ENCODE measurements at regions not wholly inside any gene's neighbourhood (a gene's known extent, or its start where the extent isn't known, plus 50 kb on each side); places are given as distances from the start of the nearest gene placed in this dataset.

DNA sequence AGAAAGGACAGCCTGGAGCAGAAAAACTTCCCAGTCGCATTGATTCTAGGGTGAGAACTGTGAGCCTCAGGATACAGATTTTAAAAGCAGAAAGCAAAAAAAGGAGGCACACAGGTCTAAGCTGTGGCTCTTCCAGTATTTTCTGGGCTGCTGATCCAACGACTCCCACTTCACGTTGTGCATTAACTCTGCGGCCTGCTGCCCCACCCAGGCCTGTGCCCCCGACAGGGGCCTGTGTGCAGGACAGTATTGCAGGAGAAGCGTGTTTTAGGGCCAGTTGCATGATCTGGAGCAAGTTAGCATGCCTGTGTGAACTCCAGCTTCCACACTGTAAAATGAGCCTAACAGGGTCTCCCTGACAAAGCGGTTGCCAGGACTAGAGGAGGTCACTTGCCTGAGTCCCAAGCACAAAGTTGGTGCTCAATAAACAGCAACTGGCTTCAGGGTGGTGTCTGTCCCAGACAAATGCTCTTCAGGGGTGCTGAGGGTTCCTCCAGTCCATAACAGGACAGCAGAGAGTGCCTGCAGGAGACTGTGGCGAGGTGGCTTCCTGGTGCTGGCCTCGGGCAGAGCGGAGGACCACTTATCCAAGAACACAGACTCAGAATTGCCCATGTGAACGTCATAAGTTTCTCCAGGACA is 66.8 kb upstream of the RAB4A start:
- DNase-seq (ENCODE audit: low read depth, low spot score) = no peak
- in situ Hi-C loops (cut with HindIII; ENCODE audit: low pct_unique_long_range_greater_than_20kb, low sequenced_read_pairs) = no loop called here

DNA sequence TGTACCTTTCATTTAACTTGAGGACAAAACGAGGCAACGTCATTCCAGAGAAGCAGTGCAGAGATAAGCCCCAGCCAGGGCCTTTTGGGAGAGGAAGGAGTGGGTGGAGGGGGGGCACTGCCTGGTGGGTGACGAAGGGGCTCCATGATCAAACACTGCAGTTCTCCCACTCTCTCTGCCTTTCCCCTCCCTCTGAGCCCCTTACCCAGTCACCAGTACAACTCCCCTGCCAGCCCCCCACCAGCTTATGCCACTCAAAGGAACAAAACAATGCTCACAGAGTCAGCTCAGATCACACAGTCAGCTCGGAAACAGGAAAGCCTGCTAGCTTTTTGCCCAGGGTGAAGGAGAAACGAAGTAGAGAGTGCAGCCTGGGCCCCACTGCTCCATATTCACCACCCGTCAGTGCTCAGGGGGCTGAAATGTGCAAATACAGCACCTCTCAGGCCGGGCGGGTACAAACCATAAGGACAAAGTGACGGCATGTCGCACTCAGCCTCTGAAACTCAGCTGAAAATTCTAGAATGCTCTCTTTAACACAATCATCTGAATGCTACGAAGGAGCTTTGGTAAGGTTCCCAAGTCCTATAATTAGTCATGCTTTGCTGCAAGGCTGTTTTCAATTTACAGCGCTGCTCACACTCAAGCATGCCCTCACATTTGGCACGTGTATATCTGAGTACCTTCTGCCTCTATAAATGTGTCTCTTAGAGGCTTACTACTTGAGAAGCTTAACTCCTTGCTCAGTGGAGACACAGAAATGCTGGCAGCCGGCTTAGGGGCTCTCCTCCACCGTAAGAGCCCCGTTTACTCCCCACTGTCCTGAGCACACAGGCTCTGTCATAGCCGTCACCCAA is 65.8 kb upstream of the RAB4A start:
- DNase-seq (ENCODE audit: low read depth, low spot score) = no peak
- in situ Hi-C loops (cut with HindIII; ENCODE audit: low pct_unique_long_range_greater_than_20kb, low sequenced_read_pairs) = no loop called here

DNA sequence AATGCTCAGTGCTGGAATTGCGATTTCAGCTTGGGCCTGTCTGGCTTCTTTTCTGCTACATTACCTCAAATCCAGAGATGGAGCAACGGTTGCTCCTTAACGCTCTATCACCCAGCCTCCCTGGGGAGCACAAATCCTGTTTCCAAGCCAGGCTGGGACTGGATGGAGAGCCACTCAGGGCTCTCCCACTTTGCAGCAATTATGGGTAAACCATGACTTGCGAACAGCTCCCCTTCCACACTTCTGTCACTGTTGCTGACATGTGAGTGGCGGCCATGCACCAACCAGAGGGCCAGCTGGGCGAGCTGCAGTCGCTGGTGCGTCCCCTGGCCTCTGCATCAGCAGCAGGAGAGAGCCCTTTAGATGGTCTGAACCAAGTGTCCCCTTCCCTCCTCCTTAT is 65.1 kb upstream of the RAB4A start:
- no peak for DNase-seq (ENCODE audit: low read depth, low spot score)
- in situ Hi-C loops (cut with HindIII; ENCODE audit: low pct_unique_long_range_greater_than_20kb, low sequenced_read_pairs) = no loop called here

DNA sequence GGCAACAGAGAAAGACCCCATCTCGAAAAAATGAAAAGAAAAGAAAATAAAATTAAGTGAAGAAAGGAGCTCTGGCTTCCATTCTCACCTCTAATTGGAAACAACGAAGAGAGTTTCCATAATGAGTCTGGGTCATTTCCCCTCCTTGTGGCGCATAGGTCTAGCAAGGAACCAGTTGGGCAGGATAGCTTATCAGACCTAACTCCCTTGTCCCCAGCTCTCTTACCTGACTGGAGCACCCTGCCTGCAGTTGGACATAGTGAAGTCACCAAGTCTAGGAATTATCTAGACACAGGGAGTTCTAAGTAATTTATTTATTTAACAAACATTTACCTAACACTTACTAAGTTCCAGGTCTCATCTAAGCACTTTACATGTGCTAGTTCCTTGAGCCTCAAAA is 63.0 kb upstream of the RAB4A start:
- no peak for DNase-seq (ENCODE audit: low read depth, low spot score)
- in situ Hi-C loops (cut with HindIII; ENCODE audit: low pct_unique_long_range_greater_than_20kb, low sequenced_read_pairs) = no loop called here

DNA sequence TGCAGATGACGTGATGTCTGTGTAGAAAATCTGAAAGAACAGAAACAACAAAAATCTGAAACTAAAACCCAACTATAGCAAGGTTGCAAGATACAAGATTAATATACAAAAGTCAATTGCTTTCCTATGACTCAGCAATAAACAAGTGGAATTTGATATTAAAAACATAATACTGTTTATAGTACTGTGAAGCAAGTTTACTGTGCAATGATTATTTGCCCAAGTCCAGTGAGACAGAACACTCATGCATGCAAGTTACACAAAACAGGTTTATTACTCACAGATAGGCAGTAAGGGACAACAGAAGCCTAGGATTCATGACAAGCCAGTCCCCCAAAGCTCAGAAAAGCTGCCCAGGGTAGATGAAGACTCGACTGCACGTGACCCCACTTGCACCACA is 62.4 kb upstream of the RAB4A start:
- in situ Hi-C loops (cut with HindIII; ENCODE audit: low pct_unique_long_range_greater_than_20kb, low sequenced_read_pairs) = no loop called here
- DNase-seq (ENCODE audit: low read depth, low spot score) = no peak

DNA sequence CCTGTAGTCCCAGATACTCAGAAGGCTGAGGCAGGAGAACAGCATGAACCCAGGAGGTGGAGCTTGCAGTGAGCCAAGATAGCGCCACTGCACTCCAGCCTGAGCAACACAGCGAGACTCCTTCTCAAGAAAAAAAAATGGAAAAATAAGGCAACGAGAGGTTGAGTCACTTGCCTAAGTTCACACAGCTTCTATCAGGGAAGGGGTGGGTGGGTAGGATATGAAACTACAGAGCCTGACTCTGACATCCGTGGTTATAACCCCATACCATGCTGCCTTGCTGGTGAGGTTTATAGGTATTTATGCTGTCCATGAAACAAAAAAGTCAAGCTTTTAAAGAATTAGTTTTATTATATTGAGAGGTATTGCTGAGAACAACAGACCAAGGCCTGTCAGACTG is 61.5 kb upstream of the RAB4A start:
- in situ Hi-C loops (cut with HindIII; ENCODE audit: low pct_unique_long_range_greater_than_20kb, low sequenced_read_pairs) = no loop called here
- DNase-seq (ENCODE audit: low read depth, low spot score) = no peak

DNA sequence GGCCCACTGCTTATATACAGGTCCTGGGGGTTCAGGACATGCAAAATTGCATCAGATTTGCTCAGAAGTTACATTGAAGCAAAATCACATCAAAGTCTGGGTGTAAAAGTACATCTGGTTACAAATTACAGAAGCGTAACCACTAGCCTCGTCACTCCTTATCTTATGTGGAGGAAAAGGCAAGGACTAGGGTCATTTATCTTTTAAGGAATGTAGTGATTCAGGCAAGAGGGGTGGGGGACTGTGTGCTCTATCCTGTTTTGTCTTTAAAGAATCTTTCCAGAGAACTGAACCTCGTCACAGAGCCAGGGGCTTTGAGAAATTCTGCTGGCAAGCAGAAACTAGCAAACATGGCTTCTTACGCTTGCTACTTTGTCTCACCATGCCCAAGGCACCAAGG is 61.1 kb upstream of the RAB4A start:
- DNase-seq (ENCODE audit: low read depth, low spot score) = no peak
- in situ Hi-C loops (cut with HindIII; ENCODE audit: low pct_unique_long_range_greater_than_20kb, low sequenced_read_pairs) = no loop called here

DNA sequence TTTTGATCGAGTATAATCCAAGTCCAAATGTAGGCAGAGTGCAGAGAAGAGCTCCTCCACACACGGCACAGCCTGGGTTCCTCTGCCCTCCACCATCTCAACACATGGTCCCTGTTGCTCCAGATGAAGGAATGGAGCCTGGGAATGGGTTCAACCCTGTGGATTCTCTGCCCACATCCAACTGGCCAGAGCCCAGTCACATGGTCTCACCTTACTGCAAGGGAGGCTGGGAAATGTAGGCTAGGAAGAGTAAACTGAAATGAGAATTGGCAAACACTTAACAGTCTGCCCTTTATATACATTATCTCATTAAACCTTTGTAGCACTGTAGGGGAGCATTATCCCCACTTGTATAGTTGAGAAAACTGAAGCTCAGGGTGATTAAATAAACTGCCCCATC is 60.1 kb upstream of the RAB4A start:
- peak; percentile 15 for DNase-seq (ENCODE audit: low read depth, low spot score)
- in situ Hi-C loops (cut with HindIII; ENCODE audit: low pct_unique_long_range_greater_than_20kb, low sequenced_read_pairs) = no loop called here

DNA sequence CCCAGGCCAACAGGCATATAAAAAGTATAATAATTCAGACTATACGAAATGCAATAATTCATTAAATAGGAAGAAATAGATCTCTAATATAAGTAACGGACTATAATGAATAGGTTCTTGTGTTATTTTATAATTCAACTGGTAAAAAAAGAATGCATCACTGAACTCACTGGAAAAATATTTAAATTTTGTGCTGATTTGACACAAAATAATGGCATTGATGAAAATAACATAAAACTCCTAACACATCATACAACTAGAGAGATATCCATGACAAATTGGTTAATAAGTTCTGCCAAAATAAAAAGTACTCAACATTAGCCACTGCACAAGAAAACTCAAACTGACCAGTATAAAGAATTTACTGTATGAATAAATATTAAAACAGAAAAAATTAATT is 57.1 kb upstream of the RAB4A start:
- no peak for DNase-seq (ENCODE audit: low read depth, low spot score)
- in situ Hi-C loops (cut with HindIII; ENCODE audit: low pct_unique_long_range_greater_than_20kb, low sequenced_read_pairs) = no loop called here

DNA sequence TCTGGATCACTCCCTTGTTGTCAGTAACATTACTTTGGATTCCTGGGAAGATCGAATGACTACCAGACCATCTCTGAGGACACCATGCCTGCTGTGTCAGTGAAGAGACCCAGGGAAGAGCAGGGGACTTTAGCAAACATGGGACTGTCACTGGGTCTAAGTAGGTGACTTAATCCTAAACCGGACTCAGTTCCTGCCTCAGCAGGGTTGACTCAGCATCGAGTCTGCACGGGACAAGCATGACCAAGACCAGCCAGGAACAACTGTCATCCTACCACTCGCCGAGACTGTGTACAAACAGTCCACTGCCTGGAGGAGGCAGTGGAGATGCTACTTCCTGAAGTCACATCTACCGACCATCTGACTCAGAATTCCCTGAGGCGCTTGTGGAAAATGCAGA is 53.2 kb upstream of the RAB4A start:
- peak; percentile 40 for DNase-seq (ENCODE audit: low read depth, low spot score)
- in situ Hi-C loops (cut with HindIII; ENCODE audit: low pct_unique_long_range_greater_than_20kb, low sequenced_read_pairs) = no loop called here

DNA sequence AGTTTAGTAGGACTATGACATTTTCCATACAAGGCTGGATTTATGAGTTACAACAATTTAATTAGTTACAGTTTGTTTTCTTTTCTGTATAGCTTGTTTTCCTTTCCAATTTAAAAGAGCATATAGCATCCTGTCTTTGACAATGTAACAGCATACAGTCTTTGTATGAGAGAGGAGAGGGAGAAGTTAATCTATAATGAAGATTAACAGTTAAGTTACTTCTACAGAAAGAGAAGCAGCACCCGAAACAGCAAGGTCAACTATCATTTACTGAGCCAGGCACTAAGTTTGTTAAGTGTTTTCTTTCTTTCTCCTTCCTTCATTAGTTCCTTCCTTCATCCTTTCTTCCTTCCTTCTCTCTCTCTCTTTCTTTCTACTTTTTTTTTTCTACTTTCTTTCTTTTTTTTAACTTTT is 52.3 kb upstream of the RAB4A start:
- in situ Hi-C loops (cut with HindIII; ENCODE audit: low pct_unique_long_range_greater_than_20kb, low sequenced_read_pairs) = no loop called here
- DNase-seq (ENCODE audit: low read depth, low spot score) = no peak

DNA sequence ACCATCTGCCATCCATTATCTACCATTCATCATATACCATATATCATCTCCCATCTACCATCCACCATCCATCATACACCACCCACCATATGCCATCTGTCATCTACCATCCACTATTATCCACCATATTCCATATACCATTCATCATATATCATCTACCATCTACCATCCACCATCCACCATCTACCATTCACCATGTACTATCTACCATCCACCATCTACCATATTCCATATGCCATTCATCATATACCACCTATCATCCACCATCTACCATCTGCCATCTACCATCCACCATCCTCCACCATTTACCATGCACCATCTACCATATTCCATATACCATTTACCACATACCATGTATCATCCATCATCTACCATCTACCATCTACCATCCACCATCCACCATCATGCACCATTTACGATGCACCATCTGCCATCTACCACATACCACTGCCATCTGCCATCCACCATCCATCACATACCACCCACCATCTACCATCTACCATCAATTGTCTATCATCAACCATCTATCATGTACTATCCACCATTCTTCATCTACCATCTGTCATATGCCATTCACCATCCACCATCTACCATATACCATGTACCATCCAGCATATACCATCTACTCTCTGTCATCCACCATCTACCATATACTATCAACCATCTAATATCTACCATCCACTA is 50.6 kb upstream of the RAB4A start:
- no peak for DNase-seq (ENCODE audit: low read depth, low spot score)
- in situ Hi-C loops (cut with HindIII; ENCODE audit: low pct_unique_long_range_greater_than_20kb, low sequenced_read_pairs) = no loop called here

DNA sequence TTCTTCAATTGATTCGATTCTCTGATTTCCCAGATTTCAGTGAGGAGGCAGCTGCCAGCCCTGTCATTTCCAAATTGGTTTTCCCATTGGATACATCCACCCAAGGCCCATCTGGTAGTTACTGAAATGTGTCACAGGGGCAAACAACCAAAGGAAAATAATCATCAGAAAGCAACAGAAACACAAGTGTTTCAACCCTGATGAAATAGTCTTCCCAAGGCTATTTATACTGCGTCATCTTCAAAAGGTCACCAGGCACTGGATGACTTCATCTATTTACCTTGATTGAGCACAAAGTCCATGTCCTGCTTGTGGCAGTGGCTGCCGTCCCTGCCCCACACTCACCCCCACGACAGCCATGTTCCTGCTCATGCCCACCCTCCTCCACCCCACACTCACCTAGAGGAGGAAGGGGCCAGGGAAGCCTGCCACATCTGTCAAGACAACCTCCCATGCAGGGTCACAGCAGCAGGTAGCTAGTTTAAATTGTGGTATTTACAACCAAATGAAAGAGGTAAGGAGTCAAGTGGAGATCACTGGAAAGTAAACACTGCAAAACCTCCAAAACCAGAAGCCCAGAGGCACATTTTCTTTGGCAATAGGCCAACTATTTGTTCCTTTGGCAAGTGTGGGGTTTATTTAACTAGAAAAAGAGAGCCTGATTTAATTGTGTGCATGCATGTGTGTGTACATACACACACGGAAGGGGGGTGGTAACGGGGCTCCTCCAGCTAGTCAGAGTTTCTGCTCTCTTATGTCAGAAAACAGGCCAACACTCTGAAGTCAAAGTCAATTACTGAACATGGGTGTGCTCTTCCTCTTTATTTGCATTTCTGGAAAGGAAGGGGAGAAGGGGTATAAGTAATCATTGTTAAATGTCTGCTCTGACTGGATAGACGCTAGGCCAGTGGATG is 49.5 kb upstream of the RAB4A start:
- DNase-seq (ENCODE audit: low read depth, low spot score) = peak; percentile 29
- in situ Hi-C loops (cut with HindIII; ENCODE audit: low pct_unique_long_range_greater_than_20kb, low sequenced_read_pairs) = no loop called here

Measured in SK-MEL-5 (cell line).